Hematopoietic multipotent progenitor cell treated with erythropoietin and hydrocortisone succinate and interleukin-3 and kit ligand, for 15 days (in vitro differentiated cells): ENCODE measurements at regions not wholly inside any gene's neighbourhood (a gene's known extent, or its start where the extent isn't known, plus 50 kb on each side); places are given as distances from the start of the nearest gene placed in this dataset.
A peak's percentile ranks its signal among the peaks of the same experiment; 100 is the strongest.

Experiments used
- DNase-seq: peaks from one replicate; pipeline ENCODE4 v3.0.0-alpha.2; 2015; ENCODE audit warnings: low spot score

- DNase-seq: no peak
Observed at GRCh38 chr17:33977729-33978514, 277.2 kb upstream of the CCL2 start.

GRCh38 chr17:33978889-33979288, 276.2 kb upstream of the CCL2 start:
- no peak for DNase-seq

- no peak for DNase-seq
Observed at GRCh38 chr17:33980193-33980592, 274.9 kb upstream of the CCL2 start.

GRCh38 chr17:33981711-33982601, 273.1 kb upstream of the CCL2 start:
- no peak for DNase-seq

GRCh38 chr17:33982909-33983308, 272.2 kb upstream of the CCL2 start:
- DNase-seq: no peak

- DNase-seq: no peak
Observed at GRCh38 chr17:33983824-33984574, 271.1 kb upstream of the CCL2 start.

- DNase-seq: peak; percentile 28
Observed at GRCh38 chr17:33986088-33986487, 269.0 kb upstream of the CCL2 start.

GRCh38 chr17:33986566-33986965, 268.5 kb upstream of the CCL2 start:
- DNase-seq: no peak

- no peak for DNase-seq
Observed at GRCh38 chr17:33987162-33987561, 267.9 kb upstream of the CCL2 start.

- no peak for DNase-seq
Observed at GRCh38 chr17:33989361-33990148, 265.5 kb upstream of the CCL2 start.

- DNase-seq: no peak
Observed at GRCh38 chr17:33990943-33991706, 264.0 kb upstream of the CCL2 start.

- DNase-seq: no peak
Observed at GRCh38 chr17:33992113-33992512, 263.0 kb upstream of the CCL2 start.

- DNase-seq: no peak
Observed at GRCh38 chr17:34000639-34001038, 254.4 kb upstream of the CCL2 start.

GRCh38 chr17:34001246-34001645, 253.8 kb upstream of the CCL2 start:
- no peak for DNase-seq

GRCh38 chr17:34006126-34006525, 249.0 kb upstream of the CCL2 start:
- DNase-seq: no peak

- no peak for DNase-seq
Observed at GRCh38 chr17:34008125-34008524, 247.0 kb upstream of the CCL2 start.

- DNase-seq: no peak
Observed at GRCh38 chr17:34009912-34010311, 245.2 kb upstream of the CCL2 start.

- no peak for DNase-seq
Observed at GRCh38 chr17:34010534-34010933, 244.6 kb upstream of the CCL2 start.

GRCh38 chr17:34011599-34011998, 243.5 kb upstream of the CCL2 start:
- no peak for DNase-seq

- no peak for DNase-seq
Observed at GRCh38 chr17:34012709-34013375, 242.2 kb upstream of the CCL2 start.
